ENCODE measurements at regions not wholly inside any gene's neighbourhood (a gene's known extent, or its start where the extent isn't known, plus 50 kb on each side); places are given as distances from the start of the nearest gene placed in this dataset.

DNA sequence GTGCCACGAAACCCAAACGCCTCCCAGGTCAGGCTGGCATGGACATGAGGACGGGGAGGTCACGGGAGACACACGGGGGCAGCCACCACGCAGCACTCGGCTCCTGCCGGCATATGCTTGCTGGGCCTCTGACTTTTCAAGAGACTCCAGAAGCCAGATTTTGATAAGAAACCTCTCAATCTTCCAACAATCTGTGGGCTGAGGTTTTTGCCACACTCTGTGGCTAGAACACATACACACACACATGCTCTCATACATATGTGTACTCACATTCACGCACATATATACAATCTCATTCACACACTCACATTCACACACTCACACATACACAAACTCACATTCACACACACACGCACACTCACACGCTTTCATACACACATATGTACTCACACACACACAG, 86.7 kb upstream of the LINGO1 start:
- H3K4me3 ChIP-seq (ENCODE audit: extremely low read depth in 1 of 4, insufficient read depth in 2 of 4, low read depth in 3 of 4, low read length in 4 of 4): no peak overlapping the region
- H3K4me1 ChIP-seq (replicated peaks in 1 of 4; ENCODE audit: control insufficient read depth in 3 of 4, insufficient read depth in 4 of 4, low read length in 3 of 4): peaks cover 0 to 2% (median 1%) of the 10 kb centered on the region in 4 experiments; a peak in 1 of 7 replicates
- DNase-seq (ENCODE audit: low read depth in 1 of 2, low spot score in 2 of 2) (no peak), FAIRE-seq (no peak)
- H3K14ac ChIP-seq (ENCODE audit: insufficient read length): no peak overlapping the region
- H3K27ac ChIP-seq (ENCODE audit: low read depth, low read length): no peak overlapping the region
- H2BK5ac ChIP-seq (ENCODE audit: low read depth, low read length): peak overlapping the region; percentile 44; the same call in 1 of the 2 replicates
- no peak overlapping the region for H3K23ac ChIP-seq (ENCODE audit: insufficient read length)
- no peak overlapping the region for H2AFZ ChIP-seq (ENCODE audit: low read length)
- no peaks in the 10 kb centered on the region for H3K9me3 ChIP-seq (ENCODE audit: insufficient read depth in 2 of 2, low read depth in 1 of 2, low read length in 1 of 2)
- no peaks in the 10 kb centered on the region for H3K27me3 ChIP-seq (replicated peaks in 1 of 4; ENCODE audit: control insufficient read depth in 3 of 4, extremely low read depth in 1 of 4, insufficient read depth in 3 of 4, low read length in 3 of 4)
- POLR2A ChIA-PET (ENCODE audit: partially characterized antibody): no interaction called here
- no peak overlapping the region for H4K8ac ChIP-seq (ENCODE audit: extremely low read depth, insufficient read depth, low read length)
- H2BK20ac ChIP-seq (ENCODE audit: low read length): peak overlapping the region; percentile 86; the same call in 1 of the 2 replicates
- no peaks in the 10 kb centered on the region for H3K36me3 ChIP-seq (ENCODE audit: control insufficient read depth in 2 of 4, insufficient read depth in 4 of 4, low read length in 3 of 4)
- no peak overlapping the region; the same call in 1 of the 2 replicates for H3K18ac ChIP-seq (ENCODE audit: extremely low read depth, low read length)
- H2BK15ac ChIP-seq (ENCODE audit: low read length): peak overlapping the region; percentile 20; the same call in 1 of the 2 replicates
- H3K4ac ChIP-seq (replicated peaks; ENCODE audit: insufficient read length, low read depth, low read length): peak overlapping the region; percentile 73
- H3K4me2 ChIP-seq (ENCODE audit: insufficient read depth in 1 of 2, low read depth in 2 of 2, low read length in 2 of 2): no peak overlapping the region
- no peak overlapping the region for H3K56ac ChIP-seq (replicated peaks; ENCODE audit: insufficient read length, low read depth, low read length)
- H2BK12ac ChIP-seq (ENCODE audit: low read depth, low read length): 0 out of 2 replicates have a peak overlapping the region, but pooled peaks have one; percentile 84
- no peaks in the 10 kb centered on the region for H3K79me2 ChIP-seq (ENCODE audit: control insufficient read depth in 1 of 2, insufficient read depth in 2 of 2, low read length in 2 of 2)
- H4K91ac ChIP-seq (replicated peaks; ENCODE audit: insufficient read length, low read length): no peak overlapping the region
- H3K79me1 ChIP-seq (ENCODE audit: low read depth, low read length): no peaks in the 10 kb centered on the region
- H4K20me1 ChIP-seq (replicated peaks in 1 of 2; ENCODE audit: control insufficient read depth in 1 of 2, insufficient read depth in 2 of 2, low read length in 2 of 2): no peaks in the 10 kb centered on the region
- no peak overlapping the region for H3K9ac ChIP-seq (replicated peaks in 1 of 4; ENCODE audit: extremely low read depth in 1 of 4, low read depth in 3 of 4, low read length in 3 of 4)
- no peak overlapping the region for H4K5ac ChIP-seq (ENCODE audit: insufficient read length, low read depth, low read length)
- H2BK120ac ChIP-seq (replicated peaks; ENCODE audit: low read depth, low read length): no peak overlapping the region
- no peak for TF ChIP-seq CEBPB (IDR thresholded peaks at IDR 0.05; ENCODE audit: low read depth, low read length)
- TF ChIP-seq POU5F1 (IDR thresholded peaks at IDR 0.05; ENCODE audit: low read depth, low read length): no peak
- TF ChIP-seq NANOG (IDR thresholded peaks at IDR 0.05; ENCODE audit: insufficient read depth, low read depth, low read length, poor library complexity, severe bottlenecking): no peak
- TF ChIP-seq SP4 (IDR thresholded peaks at IDR 0.05; ENCODE audit: low read length): no peak
- no peak for TF ChIP-seq SIRT6 (IDR thresholded peaks at IDR 0.05; ENCODE audit: low read length)
- TF ChIP-seq, protein P1, sequence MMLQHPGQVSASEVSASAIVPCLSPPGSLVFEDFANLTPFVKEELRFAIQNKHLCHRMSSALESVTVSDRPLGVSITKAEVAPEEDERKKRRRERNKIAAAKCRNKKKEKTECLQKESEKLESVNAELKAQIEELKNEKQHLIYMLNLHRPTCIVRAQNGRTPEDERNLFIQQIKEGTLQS (IDR thresholded peaks at IDR 0.05; ENCODE audit: insufficient read depth, low read depth, low read length): no peak
- TF ChIP-seq JUN (IDR thresholded peaks at IDR 0.05; ENCODE audit: low read depth, low read length): no peak
- 85 to 94% methylated on average over 3 to 11 of the region's 11 CpGs for WGBS, 2 experiments (ENCODE audit: extremely low coverage in 1 of 2, insufficient coverage in 1 of 2, insufficient read length in 1 of 2, insufficient replicate concordance in 2 of 2, low coverage in 1 of 2, low lambda C conversion rate in 2 of 2, missing lambda C conversion rate in 1 of 2)
- CTCF ChIA-PET (ENCODE audit: partially characterized antibody): interaction anchor here (0.8 to 8.2 kb wide), 6 partner anchors 9 to 65 kb away, joined by 3 to 38 read pairs (median 6); no protein-coding TSS in a partner anchor
- H2AK5ac ChIP-seq (ENCODE audit: low read depth, low read length): peak overlapping the region; percentile 86; the same call in 1 of the 2 replicates
- H3K23me2 ChIP-seq (ENCODE audit: low read depth, low read length): no peaks in the 10 kb centered on the region

Measured in H1 (cell line).